Thoracic aorta (tissue), 2 donors: ENCODE measurements at regions not wholly inside any gene's neighbourhood (a gene's known extent, or its start where the extent isn't known, plus 50 kb on each side); places are given as distances from the start of the nearest gene placed in this dataset.

Experiments used
- ATAC-seq: fragments of 150-250 bp; one replicate; pipeline ENCODE4 v1.8.0; 2017; ENCODE audit warnings: low read depth; ENCODE audit not compliant: insufficient number of reproducible peaks, low FRiP score
- DNase-seq: peaks from one replicate; pipeline ENCODE4 v3.0.0-alpha.2; 2020; ENCODE audit warnings: low spot score
- H3K27ac ChIP-seq, 2 donors: fragments of 200-600 bp; sonication (generic); 1 replicate in 1 of 2; 2 replicates in 1 of 2; pipeline ENCODE4 v1.5.1; 2016; ENCODE audit warnings: mild to moderate bottlenecking in 2 of 2, moderate library complexity in 2 of 2
- H3K27me3 ChIP-seq: fragments of 200-600 bp; sonication (generic); replicated peaks from 2 replicates; pipeline ENCODE4 v1.6.0; 2016; ENCODE audit warnings: mild to moderate bottlenecking; ENCODE audit not compliant: insufficient read depth
- H3K36me3 ChIP-seq: fragments of 200-600 bp; sonication (generic); one replicate; pipeline ENCODE4 v1.5.1; 2016
- H3K4me1 ChIP-seq, 2 donors: fragments of 200-600 bp; sonication (generic); 1 replicate in 1 of 2; 2 replicates in 1 of 2; pipeline versions ENCODE4 v1.5.1 to v1.6.0; 2016; ENCODE audit warnings: low read depth in 2 of 2, mild to moderate bottlenecking in 1 of 2; ENCODE audit not compliant: control insufficient read depth in 1 of 2
- H3K4me3 ChIP-seq: fragments of 200-600 bp; sonication (generic); 2 replicates; pipeline ENCODE4 v1.5.1; 2016; ENCODE audit warnings: mild to moderate bottlenecking
- H3K9me3 ChIP-seq: fragments of 200-600 bp; sonication (generic); 2 replicates; pipeline ENCODE4 v1.5.1; 2016
- TF ChIP-seq, protein P1 (sequence below): fragments of 200-600 bp; sonication (generic); IDR thresholded peaks from one replicate; pipeline ENCODE4 v1.5.1; 2019; ENCODE audit warnings: antibody characterized with exemption

DNA sequence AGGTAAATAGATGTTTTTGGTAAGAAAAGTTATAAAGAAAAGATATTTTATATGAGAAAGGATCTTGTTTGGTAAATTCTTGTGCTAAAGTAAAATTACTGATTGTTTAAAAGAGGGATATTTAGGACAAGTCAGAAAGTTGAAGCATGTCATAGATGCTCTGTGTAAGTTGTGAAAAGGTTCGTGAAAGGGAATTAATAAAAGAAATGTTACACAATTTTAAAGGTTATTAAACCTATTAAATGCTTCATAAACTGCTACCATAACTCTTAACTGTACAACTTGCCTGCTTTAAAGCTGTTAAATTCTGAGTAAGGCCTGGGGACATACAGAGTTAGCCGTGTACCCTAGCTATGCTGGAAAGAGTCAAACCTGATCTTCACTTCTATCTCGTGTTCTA, 634.1 kb downstream of the ACTR3B start:
- H3K4me3 ChIP-seq: no peak overlapping the region
- no peak for DNase-seq
- H3K27me3 ChIP-seq: no peaks in the 10 kb centered on the region
- no peaks in the 10 kb centered on the region for H3K4me1 ChIP-seq
- TF ChIP-seq, protein P1, sequence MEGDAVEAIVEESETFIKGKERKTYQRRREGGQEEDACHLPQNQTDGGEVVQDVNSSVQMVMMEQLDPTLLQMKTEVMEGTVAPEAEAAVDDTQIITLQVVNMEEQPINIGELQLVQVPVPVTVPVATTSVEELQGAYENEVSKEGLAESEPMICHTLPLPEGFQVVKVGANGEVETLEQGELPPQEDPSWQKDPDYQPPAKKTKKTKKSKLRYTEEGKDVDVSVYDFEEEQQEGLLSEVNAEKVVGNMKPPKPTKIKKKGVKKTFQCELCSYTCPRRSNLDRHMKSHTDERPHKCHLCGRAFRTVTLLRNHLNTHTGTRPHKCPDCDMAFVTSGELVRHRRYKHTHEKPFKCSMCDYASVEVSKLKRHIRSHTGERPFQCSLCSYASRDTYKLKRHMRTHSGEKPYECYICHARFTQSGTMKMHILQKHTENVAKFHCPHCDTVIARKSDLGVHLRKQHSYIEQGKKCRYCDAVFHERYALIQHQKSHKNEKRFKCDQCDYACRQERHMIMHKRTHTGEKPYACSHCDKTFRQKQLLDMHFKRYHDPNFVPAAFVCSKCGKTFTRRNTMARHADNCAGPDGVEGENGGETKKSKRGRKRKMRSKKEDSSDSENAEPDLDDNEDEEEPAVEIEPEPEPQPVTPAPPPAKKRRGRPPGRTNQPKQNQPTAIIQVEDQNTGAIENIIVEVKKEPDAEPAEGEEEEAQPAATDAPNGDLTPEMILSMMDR: no peak
- H3K27ac ChIP-seq: no peak overlapping the region
- ATAC-seq: no peak
- no peaks in the 10 kb centered on the region for H3K9me3 ChIP-seq
- H3K36me3 ChIP-seq: no peaks in the 10 kb centered on the region

DNA sequence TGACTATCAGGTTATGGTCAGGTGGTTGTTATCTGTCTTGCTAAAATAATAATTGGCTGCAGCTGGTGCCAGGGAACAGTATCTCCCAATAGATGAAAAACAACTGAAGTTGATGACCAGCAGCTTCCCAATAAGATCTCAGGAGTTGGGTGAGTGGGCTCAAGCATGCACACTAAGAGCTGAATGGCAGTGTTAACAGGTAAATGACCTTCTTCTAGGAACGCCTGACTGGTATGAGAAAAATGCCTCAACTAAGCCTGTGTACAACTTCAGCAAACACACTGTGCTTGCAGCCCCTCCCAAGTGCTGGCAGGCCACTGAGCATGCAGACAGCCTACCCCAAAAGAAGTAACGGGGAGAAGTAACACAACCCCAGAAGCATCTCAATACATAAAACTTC, 636.9 kb downstream of the ACTR3B start:
- ATAC-seq: no peak
- no peaks in the 10 kb centered on the region for H3K9me3 ChIP-seq
- no peaks in the 10 kb centered on the region for H3K36me3 ChIP-seq
- H3K27me3 ChIP-seq: no peaks in the 10 kb centered on the region
- no peak for DNase-seq
- TF ChIP-seq, protein P1: no peak
- no peaks in the 10 kb centered on the region for H3K4me1 ChIP-seq
- no peak overlapping the region for H3K27ac ChIP-seq
- no peak overlapping the region for H3K4me3 ChIP-seq

DNA sequence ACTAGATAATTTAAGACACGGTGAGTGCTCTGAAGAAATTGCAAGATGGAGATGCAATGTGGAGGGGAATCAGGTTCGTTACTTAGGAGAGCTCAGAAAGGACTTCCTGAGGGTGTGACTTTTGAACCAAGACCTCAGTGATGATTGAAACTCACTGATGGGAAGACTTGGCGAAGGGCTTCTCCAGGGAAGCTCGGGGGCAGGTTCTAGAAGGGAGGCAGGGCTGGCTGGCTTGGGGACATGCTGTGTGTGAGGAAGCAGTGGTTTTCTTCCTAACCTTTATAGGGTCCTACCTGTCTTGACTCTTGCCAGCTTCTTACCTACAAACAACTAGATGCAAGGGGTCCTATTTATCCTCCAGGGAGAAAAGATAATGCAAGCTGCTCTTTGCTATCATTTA, 637.9 kb downstream of the ACTR3B start:
- Histone ChIP-seq H3K27ac (no peak overlapping the region), H3K4me3 (no peak overlapping the region), H3K36me3 (no peaks in the 10 kb centered on the region), H3K9me3 (no peaks in the 10 kb centered on the region), H3K4me1 (no peaks in the 10 kb centered on the region), H3K27me3 (no peaks in the 10 kb centered on the region)
- ATAC-seq (no peak), DNase-seq (no peak)
- TF ChIP-seq, protein P1: no peak

DNA sequence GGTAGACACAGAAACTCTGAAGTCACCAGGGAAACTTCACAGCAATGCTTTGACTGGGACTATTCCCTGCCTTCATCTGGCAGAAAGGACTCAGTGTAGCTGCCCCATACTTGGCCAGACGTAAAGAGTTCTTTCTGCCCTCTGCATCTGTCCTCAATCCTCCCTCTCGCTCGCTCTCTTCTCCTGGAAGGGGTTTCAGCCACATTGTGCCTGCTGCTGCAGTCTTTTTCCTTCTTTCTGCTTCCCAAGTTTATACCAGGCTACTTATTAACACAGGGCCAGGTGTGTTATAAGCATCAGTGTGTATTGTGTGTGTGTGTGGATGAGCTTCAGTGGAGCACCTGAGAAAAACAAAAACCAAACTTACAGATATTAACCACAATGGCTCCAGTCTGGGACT, 638.4 kb downstream of the ACTR3B start:
- no peak overlapping the region for H3K27ac ChIP-seq
- H3K36me3 ChIP-seq: no peaks in the 10 kb centered on the region
- ATAC-seq (no peak), DNase-seq (no peak)
- H3K9me3 ChIP-seq: no peaks in the 10 kb centered on the region
- TF ChIP-seq, protein P1: no peak
- no peak overlapping the region for H3K4me3 ChIP-seq
- H3K27me3 ChIP-seq: no peaks in the 10 kb centered on the region
- H3K4me1 ChIP-seq: no peaks in the 10 kb centered on the region

DNA sequence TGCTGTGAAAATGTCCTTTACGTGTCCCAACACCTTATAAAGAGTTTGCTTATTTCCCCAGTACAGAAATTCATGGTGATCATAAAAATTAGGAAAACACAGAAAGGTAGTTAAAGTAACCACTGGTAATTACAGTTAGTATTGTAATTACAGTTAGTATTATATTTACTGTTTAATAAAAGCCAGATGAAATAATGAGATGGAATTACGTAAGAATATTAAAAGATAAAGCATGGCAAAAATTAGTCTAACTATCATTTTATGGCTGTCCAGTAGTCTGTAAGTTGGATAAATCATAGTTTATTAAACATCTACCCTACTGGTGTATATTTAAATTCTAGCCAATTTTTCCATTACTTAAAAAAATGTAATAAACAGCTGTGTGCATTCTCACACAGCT, 638.8 kb downstream of the ACTR3B start:
- Histone ChIP-seq H3K4me1 (no peaks in the 10 kb centered on the region), H3K4me3 (no peak overlapping the region), H3K36me3 (no peaks in the 10 kb centered on the region), H3K27me3 (no peaks in the 10 kb centered on the region), H3K27ac (no peak overlapping the region), H3K9me3 (no peaks in the 10 kb centered on the region)
- no peak for DNase-seq
- no peak for ATAC-seq
- TF ChIP-seq, protein P1: no peak
